ENCODE measurements at regions not wholly inside any gene's neighbourhood (a gene's known extent, or its start where the extent isn't known, plus 50 kb on each side); places are given as distances from the start of the nearest gene placed in this dataset.

DNA sequence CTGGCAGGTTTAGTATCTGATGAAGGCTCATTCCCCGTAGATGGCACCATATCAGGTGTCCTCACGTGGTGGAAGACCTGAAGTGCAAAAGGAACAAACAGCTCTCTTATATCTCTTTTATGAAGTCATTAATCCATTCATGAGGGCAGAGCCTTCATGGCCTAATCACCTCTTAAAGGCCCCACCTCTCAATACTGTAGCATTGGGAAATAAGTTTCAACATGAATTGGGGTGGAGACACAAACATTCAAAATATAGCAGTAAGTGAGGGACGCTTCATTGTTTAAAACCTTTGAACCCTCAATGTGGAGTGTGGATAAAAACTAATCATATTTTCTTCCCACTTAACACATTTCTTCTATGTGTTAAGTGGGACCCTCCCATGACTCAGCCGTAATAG, 489.4 kb upstream of the WWC1 start:
- TF ChIP-seq, protein P1, sequence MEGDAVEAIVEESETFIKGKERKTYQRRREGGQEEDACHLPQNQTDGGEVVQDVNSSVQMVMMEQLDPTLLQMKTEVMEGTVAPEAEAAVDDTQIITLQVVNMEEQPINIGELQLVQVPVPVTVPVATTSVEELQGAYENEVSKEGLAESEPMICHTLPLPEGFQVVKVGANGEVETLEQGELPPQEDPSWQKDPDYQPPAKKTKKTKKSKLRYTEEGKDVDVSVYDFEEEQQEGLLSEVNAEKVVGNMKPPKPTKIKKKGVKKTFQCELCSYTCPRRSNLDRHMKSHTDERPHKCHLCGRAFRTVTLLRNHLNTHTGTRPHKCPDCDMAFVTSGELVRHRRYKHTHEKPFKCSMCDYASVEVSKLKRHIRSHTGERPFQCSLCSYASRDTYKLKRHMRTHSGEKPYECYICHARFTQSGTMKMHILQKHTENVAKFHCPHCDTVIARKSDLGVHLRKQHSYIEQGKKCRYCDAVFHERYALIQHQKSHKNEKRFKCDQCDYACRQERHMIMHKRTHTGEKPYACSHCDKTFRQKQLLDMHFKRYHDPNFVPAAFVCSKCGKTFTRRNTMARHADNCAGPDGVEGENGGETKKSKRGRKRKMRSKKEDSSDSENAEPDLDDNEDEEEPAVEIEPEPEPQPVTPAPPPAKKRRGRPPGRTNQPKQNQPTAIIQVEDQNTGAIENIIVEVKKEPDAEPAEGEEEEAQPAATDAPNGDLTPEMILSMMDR (IDR thresholded peaks at IDR 0.05; ENCODE audit: insufficient read depth, low read length, poor library complexity, severe bottlenecking), result no peak
- TF ChIP-seq EZH2phosphoT487 (conservative IDR thresholded peaks at IDR 0.05; ENCODE audit: low read length), result no peak

All from SU-DHL-6 (cell line).